H54 (cell line): ENCODE measurements at regions not wholly inside any gene's neighbourhood (a gene's known extent, or its start where the extent isn't known, plus 50 kb on each side); places are given as distances from the start of the nearest gene placed in this dataset.

Experiments
- DNase-seq: peaks from one replicate; pipeline ENCODE4 v3.0.0; 2011; ENCODE audit warnings: low spot score, mixed read lengths; ENCODE audit not compliant: insufficient read length
- FAIRE-seq: peaks from 3 replicates; lab custom pipeline; 2011; peaks lifted over from hg19 to GRCh38; lab: Jason Lieb, UNC
- POLR2A ChIP-seq: IDR thresholded peaks from 2 replicates; pipeline ENCODE4 v1.6.1; 2011; ENCODE audit warnings: low read depth, mild to moderate bottlenecking, low read length

DNA sequence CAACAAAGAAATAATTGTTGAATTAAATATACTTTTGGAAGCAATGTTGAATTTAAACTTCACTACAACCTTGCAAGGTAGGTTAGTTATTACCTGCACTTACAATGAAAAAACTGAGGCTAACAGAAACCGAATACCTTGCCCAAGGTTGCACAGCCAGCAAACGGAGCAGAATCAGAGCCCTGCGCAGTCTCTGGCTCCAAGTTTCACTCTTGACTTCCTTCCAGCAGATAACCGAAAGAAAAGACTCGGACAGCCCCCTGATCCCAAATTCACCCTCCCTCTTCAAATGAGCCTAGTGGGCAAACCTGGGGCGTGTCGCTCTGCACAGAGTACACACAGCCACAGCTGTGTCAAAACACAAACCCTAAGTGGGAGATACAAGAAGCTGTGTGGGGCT, 72.1 kb upstream of the FOXQ1 start:
- FAIRE-seq: no peak
- DNase-seq: no peak
- no peak for TF ChIP-seq POLR2A

DNA sequence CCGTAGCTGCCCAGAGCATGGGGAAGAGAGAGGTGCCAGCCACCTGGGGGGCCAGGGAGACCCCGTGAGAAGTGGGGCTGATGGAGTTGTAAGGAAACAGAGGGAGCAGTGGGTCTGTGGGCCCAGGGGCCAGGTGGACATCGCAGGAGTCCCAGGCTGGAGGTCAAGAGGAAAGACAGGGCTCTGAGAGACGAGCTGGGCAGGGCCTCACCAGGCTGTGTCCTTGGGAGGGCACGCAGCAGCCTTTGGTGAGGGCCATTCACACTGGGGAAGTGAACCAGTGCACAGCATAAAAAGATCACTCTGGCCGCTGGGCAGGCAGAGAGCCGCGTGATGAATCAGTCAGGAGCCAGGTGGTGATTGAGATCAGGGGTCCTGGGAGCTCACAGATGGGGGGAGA, 73.9 kb upstream of the FOXQ1 start:
- FAIRE-seq (no peak), DNase-seq (no peak)
- no peak for TF ChIP-seq POLR2A

DNA sequence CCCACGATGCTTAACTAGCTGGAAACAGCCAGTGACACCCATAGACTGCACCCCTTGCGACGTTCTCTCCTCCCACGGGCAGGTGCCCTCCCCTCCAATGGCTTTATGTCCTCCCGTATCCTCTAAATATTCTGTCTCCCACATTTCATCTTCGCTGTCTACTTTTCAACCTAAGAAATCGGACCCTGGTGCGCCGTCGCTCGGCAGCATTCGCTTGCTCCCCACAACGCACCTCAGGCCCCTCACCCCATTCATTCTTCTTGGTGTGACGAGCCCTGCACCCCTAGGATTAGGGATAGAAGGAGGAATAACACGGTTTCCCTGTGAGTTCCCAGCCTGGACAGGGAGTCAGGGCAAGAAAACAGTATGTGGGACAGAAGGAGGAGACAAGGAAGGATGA, 74.3 kb upstream of the FOXQ1 start:
- DNase-seq (no peak), FAIRE-seq (no peak)
- no peak for TF ChIP-seq POLR2A

DNA sequence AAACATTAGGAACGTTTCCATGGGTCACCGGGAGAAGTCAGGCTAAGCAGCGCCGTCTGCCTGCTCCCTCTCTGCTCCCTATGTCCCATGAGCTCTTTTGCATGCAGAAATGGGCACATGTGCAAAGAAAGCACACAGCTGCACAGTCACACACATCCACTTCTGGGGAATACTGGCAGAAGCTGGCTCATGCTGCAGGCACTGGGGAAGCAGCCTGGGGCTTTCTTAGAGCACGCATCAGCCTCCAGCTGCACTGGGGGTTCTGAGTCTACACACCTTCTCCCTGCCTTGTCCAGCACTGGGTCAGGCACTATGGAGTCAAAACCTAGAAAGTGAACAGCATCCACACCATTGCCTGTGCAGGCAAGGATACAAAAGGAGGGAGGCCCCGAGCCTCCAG, 76.1 kb upstream of the FOXQ1 start:
- no peak for TF ChIP-seq POLR2A
- FAIRE-seq (no peak), DNase-seq (no peak)

DNA sequence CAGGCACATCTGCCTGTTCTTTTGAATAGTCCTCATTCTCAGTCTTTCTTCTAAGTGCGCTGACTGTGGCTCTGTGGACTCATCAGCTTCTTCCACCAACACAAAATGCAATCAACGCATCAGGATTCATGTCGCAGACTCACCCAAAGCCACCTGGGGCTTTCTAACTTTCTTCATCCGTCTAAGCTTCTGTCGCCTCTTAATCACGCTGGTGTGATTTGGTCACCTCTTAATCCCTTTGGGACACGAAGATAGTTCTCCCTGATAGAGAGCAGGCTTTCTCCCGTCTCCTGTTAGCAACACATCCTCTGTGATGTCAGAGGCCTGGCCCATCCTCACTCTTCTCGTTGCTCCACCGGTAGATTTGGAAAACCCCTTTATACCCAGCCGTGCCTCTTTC, 78.0 kb upstream of the FOXQ1 start:
- FAIRE-seq (no peak), DNase-seq (no peak)
- no peak for TF ChIP-seq POLR2A

DNA sequence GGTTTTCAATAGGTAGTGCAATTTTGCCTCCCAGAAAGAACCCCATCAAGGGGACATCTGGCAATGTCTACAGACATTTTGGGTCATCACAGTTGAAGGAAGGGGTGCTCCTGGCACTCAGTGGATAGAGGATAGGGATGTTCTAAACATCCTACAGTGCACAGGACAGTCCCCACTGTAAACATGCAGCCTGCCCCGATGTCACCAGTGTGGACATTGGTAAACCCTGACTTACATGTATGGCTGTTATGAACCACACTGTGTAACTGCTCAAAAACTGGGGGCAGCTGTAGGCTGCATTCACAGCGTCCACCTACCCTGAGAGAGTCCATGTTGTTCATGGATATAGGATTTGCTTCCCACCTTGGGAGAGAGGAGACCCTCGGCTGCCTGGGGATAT, 79.3 kb upstream of the FOXQ1 start:
- TF ChIP-seq POLR2A: no peak
- FAIRE-seq (no peak), DNase-seq (no peak)

DNA sequence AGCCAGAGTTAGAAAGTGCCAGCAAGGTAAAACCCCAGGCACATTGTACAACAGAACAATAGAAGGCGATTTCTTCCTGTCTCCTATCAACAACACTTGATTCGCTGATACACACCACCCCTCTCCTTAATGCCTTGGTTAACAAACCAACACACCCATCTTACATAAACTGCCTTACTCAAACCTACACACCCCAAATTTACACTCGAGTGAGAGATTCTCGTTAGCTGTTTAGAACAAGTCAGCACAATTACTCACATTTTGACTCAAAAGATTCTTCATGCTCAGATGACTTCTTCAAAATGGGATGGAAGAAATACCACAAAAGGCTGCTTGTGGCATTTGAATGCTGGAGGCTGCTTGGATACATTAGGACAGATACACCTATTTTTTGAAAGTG, 80.0 kb upstream of the FOXQ1 start:
- DNase-seq (no peak), FAIRE-seq (no peak)
- no peak for TF ChIP-seq POLR2A

DNA sequence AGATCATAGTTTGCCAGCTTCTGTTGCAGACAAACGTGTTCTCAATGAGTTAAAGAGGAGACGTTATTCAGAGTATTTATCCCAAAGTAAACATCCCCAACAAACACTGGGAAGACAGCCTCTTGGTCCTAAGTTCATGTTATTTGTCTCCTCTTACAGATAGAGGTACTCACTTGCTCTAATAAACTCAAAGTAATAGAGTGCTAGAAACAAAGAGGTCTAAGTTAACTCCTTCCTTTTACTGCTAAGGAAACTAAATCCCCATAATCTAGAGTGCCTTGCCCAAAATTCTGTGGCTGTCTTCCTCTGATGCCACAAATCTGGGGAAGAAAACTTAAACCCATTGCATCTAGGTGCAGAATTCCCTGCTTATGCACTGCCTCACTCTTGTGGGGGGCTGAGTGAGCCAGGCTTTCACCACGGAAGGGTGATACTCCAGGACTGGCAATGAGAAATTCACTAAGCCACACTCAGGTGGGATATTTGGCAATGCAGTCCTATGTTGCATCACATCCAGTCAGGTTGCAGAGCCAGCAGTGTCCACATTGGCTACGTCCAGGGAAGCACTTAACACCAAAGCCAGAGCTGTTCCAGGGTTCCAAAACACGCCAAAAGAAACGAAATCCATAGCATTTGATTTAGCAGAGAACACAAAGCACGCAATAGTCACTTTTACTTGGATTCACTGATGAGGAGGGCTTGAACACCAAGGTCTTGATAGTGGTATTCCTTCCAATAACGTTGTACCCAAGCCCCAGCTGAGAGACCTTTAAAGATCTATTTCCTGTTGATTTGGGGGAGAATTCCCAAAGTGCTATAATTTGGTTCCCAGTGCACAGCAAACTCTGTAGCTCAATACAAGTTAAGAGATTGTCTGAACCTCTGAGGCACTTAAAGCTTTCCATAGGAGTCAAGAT, 81.0 kb upstream of the FOXQ1 start:
- no peak for DNase-seq
- no peak for TF ChIP-seq POLR2A
- no peak for FAIRE-seq

DNA sequence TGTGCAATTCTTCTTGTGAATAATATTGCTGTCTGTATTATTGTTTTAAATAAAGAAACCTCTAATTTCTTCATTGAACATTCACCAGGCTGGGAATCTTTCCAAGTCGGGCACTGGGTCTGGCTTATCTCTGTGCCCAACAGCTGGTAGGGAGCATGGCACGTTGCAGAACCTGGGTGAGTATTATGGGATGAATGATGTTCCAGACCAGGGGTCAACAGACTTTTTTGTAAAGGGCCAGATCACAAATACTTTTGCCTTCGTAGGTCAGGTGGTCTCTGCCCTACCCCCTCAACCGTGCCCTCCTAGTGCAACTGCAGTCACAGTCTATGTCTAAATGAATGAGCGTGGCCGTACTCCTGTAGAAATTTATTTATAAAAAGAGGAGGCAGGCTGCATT, 81.6 kb upstream of the FOXQ1 start:
- FAIRE-seq: no peak
- TF ChIP-seq POLR2A: no peak
- no peak for DNase-seq

DNA sequence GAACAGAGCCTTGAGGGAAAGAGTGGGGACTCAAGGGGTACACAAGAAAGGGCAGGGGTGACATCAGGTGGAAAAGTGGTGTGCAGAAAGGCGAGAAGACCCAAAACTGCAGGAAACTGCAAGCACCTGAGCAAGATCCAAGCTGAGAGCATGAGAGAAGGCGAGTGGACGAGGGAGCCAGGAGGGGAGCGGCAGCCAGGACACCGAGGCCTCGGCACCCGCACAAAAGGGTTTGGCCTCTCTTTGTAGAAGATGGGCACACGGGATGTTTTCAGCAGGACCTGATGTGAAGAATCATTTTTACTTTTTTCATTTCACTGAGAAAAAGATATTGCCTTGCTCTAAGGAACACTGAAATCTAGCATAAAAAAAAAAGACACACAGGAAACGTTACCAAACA, 82.1 kb upstream of the FOXQ1 start:
- FAIRE-seq (no peak), DNase-seq (no peak)
- no peak for TF ChIP-seq POLR2A

DNA sequence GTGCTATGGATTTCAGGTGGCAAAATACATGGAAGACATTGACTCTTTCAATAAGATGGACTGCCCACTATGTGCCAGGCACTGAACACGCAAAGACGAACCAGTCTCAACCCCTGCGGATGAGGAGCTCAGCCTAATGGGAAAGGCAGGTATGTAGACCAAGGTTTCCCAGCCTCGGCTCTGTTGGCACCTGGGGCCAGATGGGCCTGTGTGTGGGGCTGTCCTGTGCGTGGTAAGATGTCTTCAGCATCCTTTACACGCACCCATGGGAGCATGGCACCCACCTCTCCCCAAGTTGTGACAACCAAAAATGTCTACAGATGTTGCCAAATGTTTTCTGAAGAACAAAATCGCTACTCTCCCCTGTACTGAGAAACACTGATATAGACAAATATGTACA, 82.6 kb upstream of the FOXQ1 start:
- DNase-seq (no peak), FAIRE-seq (no peak)
- TF ChIP-seq POLR2A: no peak

DNA sequence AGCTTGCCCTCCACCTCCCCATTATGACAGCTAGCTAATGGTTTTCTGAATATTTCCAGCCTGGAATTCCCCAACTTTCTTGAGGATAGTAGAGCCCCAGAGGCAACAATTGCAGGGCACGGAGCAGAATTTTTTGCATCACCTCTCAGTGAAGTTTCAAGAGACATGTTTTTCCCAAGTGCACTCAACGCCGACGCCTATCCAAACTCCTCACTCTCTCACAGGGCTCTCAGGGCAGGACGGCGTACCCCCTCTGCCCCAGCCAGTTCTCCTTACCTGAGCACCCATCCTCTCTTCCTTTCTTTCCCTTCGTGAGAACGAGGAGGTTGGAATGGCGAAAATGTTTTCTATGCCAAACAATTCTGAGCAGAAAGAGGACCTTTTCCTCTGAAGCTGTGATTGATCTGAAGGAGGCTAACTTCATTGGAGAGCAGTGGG, 83.1 kb upstream of the FOXQ1 start:
- DNase-seq (no peak), FAIRE-seq (no peak)
- TF ChIP-seq POLR2A: no peak

DNA sequence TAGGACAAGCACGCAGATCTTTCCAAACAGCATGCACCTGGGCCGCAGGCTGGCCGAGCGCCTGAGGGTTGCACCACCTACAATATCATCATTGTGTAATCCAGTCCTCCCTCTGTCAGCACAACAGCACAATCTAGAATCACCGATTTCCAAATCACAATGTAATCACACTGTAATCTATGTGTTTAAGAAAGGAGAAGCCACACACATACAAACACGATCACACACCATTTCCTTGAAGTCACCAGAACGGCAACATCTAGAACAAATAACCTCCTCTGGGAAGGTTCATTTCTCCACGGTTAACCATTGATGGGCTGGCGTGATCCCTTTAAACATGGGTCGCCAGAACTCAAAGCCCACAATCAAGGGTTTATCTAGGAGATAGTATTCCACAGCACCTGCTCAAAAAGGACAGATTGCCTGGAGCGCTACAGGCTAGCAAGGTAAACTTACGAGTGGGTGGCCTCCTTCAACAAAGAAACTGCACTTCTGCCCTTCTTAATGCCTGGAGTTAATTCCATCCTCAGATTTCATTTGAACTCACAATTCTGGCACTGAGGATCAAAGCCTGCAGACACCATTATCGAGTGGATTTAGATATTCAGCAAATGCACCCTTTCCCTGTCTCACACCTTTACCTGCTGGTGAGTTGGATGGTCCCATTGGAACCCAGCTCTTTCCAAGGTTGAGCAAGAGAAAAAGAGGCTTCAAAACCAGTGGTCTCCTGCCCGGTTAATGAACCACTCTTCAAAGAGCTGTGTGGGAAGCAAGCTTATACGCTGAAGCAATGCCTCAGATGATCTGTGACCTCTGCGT, 83.8 kb upstream of the FOXQ1 start:
- no peak for TF ChIP-seq POLR2A
- FAIRE-seq (no peak), DNase-seq (no peak)

DNA sequence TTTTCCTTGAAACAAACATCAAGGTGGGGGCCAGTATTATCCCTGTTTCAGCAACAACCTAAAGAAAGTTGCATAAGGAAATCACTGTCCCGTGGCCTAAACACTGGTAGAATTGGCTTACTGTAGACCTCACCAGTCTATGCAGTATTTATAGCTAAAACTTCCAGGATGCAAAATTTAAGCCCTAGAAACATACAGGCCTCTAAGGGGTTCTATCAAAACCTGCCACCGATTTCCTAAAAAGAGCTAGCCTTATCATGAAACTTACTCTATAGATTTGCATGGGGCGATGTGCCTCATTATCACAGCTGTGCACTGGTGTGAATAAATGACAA, 84.3 kb upstream of the FOXQ1 start:
- FAIRE-seq (no peak), DNase-seq (no peak)
- no peak for TF ChIP-seq POLR2A
